CD4-positive, CD25-positive, alpha-beta regulatory T cell (primary cell): ENCODE measurements at regions not wholly inside any gene's neighbourhood (a gene's known extent, or its start where the extent isn't known, plus 50 kb on each side); places are given as distances from the start of the nearest gene placed in this dataset.

Experiments used
- ATAC-seq, 2 donors: fragments of 150-1000 bp; cut with Tn5 transposase; one replicate each; pipeline ENCODE4 v1.10.0; 2021; ENCODE audit warnings: low read depth in 2 of 2, moderate number of reproducible peaks in 2 of 2, moderate library complexity in 1 of 2
- DNase-seq, 3 donors: peaks; one replicate each; pipeline versions ENCODE4 v3.0.0 to v3.0.0-alpha.2; 2012 to 2022; ENCODE audit warnings: mixed read lengths in 1 of 3
- H3K27ac ChIP-seq: one replicate; pipeline ENCODE4 v1.7.0; 2013; ENCODE audit warnings: mild to moderate bottlenecking, low read length; ENCODE audit not compliant: insufficient read depth, poor library complexity, severe bottlenecking
- H3K27me3 ChIP-seq: one replicate; pipeline ENCODE4 v1.7.0; 2013; ENCODE audit warnings: low read length; ENCODE audit not compliant: control insufficient read depth, insufficient read depth
- H3K36me3 ChIP-seq: one replicate; pipeline ENCODE4 v1.7.0; 2013; ENCODE audit warnings: mild to moderate bottlenecking, low read length, moderate library complexity; ENCODE audit not compliant: control insufficient read depth, insufficient read depth
- H3K4me1 ChIP-seq: 2 replicates; pipeline ENCODE4 v1.7.0; 2013; ENCODE audit warnings: mild to moderate bottlenecking, low read length; ENCODE audit not compliant: insufficient read depth, control insufficient read depth, poor library complexity, severe bottlenecking
- H3K4me3 ChIP-seq: one replicate; pipeline ENCODE4 v1.7.0; 2013; ENCODE audit warnings: low read depth, mild to moderate bottlenecking, low read length, moderate library complexity
- H3K9me3 ChIP-seq, 2 experiments: 1 replicate in 1 of 2; 2 replicates in 1 of 2; pipeline ENCODE4 v1.7.0; 2013; ENCODE audit warnings: low read length in 2 of 2, mild to moderate bottlenecking in 1 of 2, moderate library complexity in 1 of 2; ENCODE audit not compliant: control insufficient read depth in 2 of 2
- H3K27ac Mint-ChIP-seq, 3 donors: one replicate each; pipeline ENCODE4 v1.8.0; 2020 to 2022; ENCODE audit warnings: mild to moderate bottlenecking in 3 of 3, mixed read lengths in 3 of 3, moderate library complexity in 2 of 3
- H3K27me3 Mint-ChIP-seq: one replicate; pipeline ENCODE4 v1.8.0; 2022; ENCODE audit warnings: mild to moderate bottlenecking, mixed read lengths
- H3K36me3 Mint-ChIP-seq: one replicate; pipeline ENCODE4 v1.8.0; 2020; ENCODE audit warnings: mixed read lengths
- H3K4me1 Mint-ChIP-seq, 4 donors: one replicate each; pipeline ENCODE4 v1.8.0; 2020 to 2022; ENCODE audit warnings: mixed read lengths in 4 of 4, mild to moderate bottlenecking in 1 of 4
- H3K4me3 Mint-ChIP-seq, 4 donors: one replicate each; pipeline ENCODE4 v1.8.0; 2020 to 2022; ENCODE audit warnings: mild to moderate bottlenecking in 4 of 4, mixed read lengths in 4 of 4, moderate library complexity in 3 of 4
- H3K9me3 Mint-ChIP-seq, 7 donors: one replicate each; pipeline ENCODE4 v1.8.0; 2020 to 2022; ENCODE audit warnings: mixed read lengths in 7 of 7, mild to moderate bottlenecking in 3 of 7, moderate library complexity in 2 of 7

- no peak overlapping the region for H3K4me3 ChIP-seq
- no peaks in the 10 kb centered on the region for H3K36me3 Mint-ChIP-seq
- peaks cover 1 to 7% (median 4%) of the 10 kb centered on the region in 7 donors for H3K9me3 Mint-ChIP-seq
- no peaks in the 10 kb centered on the region for H3K4me1 ChIP-seq
- no peaks in the 10 kb centered on the region for H3K36me3 ChIP-seq
- H3K27ac Mint-ChIP-seq = no peak overlapping the region
- no peaks in the 10 kb centered on the region for H3K27me3 ChIP-seq
- H3K9me3 ChIP-seq = no peaks in the 10 kb centered on the region
- ATAC-seq (no peak), DNase-seq (no peak)
- H3K4me3 Mint-ChIP-seq = no peak overlapping the region
- H3K27ac ChIP-seq = no peak overlapping the region
- H3K27me3 Mint-ChIP-seq = no peaks in the 10 kb centered on the region
- no peaks in the 10 kb centered on the region for H3K4me1 Mint-ChIP-seq
Observed at GRCh38 chr18:34075963-34076860, 148.5 kb downstream of the NOL4 start.

GRCh38 chr18:34061226-34061625 lies 163.5 kb downstream of the NOL4 start:
- H3K4me1 Mint-ChIP-seq = no peaks in the 10 kb centered on the region

GRCh38 chr18:34055227-34055626 lies 169.5 kb downstream of the NOL4 start:
- no peak overlapping the region for H3K27ac Mint-ChIP-seq
- no peaks in the 10 kb centered on the region for H3K36me3 Mint-ChIP-seq
- no peaks in the 10 kb centered on the region for H3K4me1 Mint-ChIP-seq
- ATAC-seq (no peak), DNase-seq (no peak)
- no peaks in the 10 kb centered on the region for H3K27me3 Mint-ChIP-seq
- no peaks in the 10 kb centered on the region for H3K36me3 ChIP-seq
- H3K9me3 Mint-ChIP-seq = peaks cover 2 to 40% (median 6%) of the 10 kb centered on the region in 7 donors
- no peak overlapping the region for H3K27ac ChIP-seq
- H3K4me1 ChIP-seq = no peaks in the 10 kb centered on the region
- H3K4me3 ChIP-seq = no peak overlapping the region
- no peak overlapping the region for H3K4me3 Mint-ChIP-seq
- no peaks in the 10 kb centered on the region for H3K27me3 ChIP-seq
- peaks cover 2 to 13% of the 10 kb centered on the region in 2 experiments for H3K9me3 ChIP-seq

More at GRCh38 chr18:34061226-34061625, 163.5 kb downstream of the NOL4 start:
- Histone ChIP-seq H3K27ac (no peak overlapping the region), H3K36me3 (no peaks in the 10 kb centered on the region), H3K4me1 (no peaks in the 10 kb centered on the region), H3K9me3 (peaks cover 0 to 2% of the 10 kb centered on the region in 2 experiments), H3K4me3 (no peak overlapping the region), H3K27me3 (no peaks in the 10 kb centered on the region)
- no peaks in the 10 kb centered on the region for H3K27me3 Mint-ChIP-seq
- H3K9me3 Mint-ChIP-seq = peaks cover 0 to 24% (median 4%) of the 10 kb centered on the region in 7 donors
- DNase-seq (no peak), ATAC-seq (no peak)
- no peak overlapping the region for H3K27ac Mint-ChIP-seq
- H3K36me3 Mint-ChIP-seq = no peaks in the 10 kb centered on the region
- H3K4me3 Mint-ChIP-seq = no peak overlapping the region

- Histone ChIP-seq H3K4me1 (no peaks in the 10 kb centered on the region), H3K27ac (no peak overlapping the region), H3K4me3 (no peak overlapping the region), H3K36me3 (no peaks in the 10 kb centered on the region), H3K9me3 (peaks cover 0 to 5% of the 10 kb centered on the region in 2 experiments), H3K27me3 (no peaks in the 10 kb centered on the region)
- H3K9me3 Mint-ChIP-seq = peaks cover 3 to 32% (median 5%) of the 10 kb centered on the region in 7 donors
- H3K36me3 Mint-ChIP-seq = no peaks in the 10 kb centered on the region
- no peaks in the 10 kb centered on the region for H3K27me3 Mint-ChIP-seq
- DNase-seq = no peak
- ATAC-seq = no peak
- H3K4me3 Mint-ChIP-seq = no peak overlapping the region
- H3K4me1 Mint-ChIP-seq = no peaks in the 10 kb centered on the region
- no peak overlapping the region for H3K27ac Mint-ChIP-seq
Observed at GRCh38 chr18:34050661-34051060, 174.1 kb downstream of the NOL4 start.

GRCh38 chr18:34049511-34049910 lies 175.2 kb downstream of the NOL4 start:
- Histone ChIP-seq H3K27ac (no peak overlapping the region), H3K27me3 (no peaks in the 10 kb centered on the region), H3K4me1 (no peaks in the 10 kb centered on the region), H3K36me3 (no peaks in the 10 kb centered on the region), H3K4me3 (no peak overlapping the region), H3K9me3 (no peaks in the 10 kb centered on the region)
- Mint-ChIP-seq H3K27ac (no peak overlapping the region), H3K9me3 (peaks cover 2 to 26% (median 5%) of the 10 kb centered on the region in 7 donors), H3K27me3 (no peaks in the 10 kb centered on the region), H3K36me3 (no peaks in the 10 kb centered on the region), H3K4me1 (no peaks in the 10 kb centered on the region), H3K4me3 (no peak overlapping the region)
- no peak for DNase-seq
- ATAC-seq = no peak

GRCh38 chr18:34048423-34048822 lies 176.3 kb downstream of the NOL4 start:
- Mint-ChIP-seq H3K36me3 (no peaks in the 10 kb centered on the region), H3K9me3 (peaks cover 0 to 21% (median 6%) of the 10 kb centered on the region in 7 donors), H3K27ac (no peak overlapping the region), H3K4me1 (no peaks in the 10 kb centered on the region), H3K4me3 (no peak overlapping the region), H3K27me3 (no peaks in the 10 kb centered on the region)
- Histone ChIP-seq H3K9me3 (no peaks in the 10 kb centered on the region), H3K4me1 (no peaks in the 10 kb centered on the region), H3K27me3 (no peaks in the 10 kb centered on the region), H3K27ac (no peak overlapping the region), H3K4me3 (no peak overlapping the region), H3K36me3 (no peaks in the 10 kb centered on the region)
- DNase-seq (no peak), ATAC-seq (no peak)

GRCh38 chr18:34042423-34043146 lies 182.1 kb downstream of the NOL4 start:
- Histone ChIP-seq H3K4me3 (no peak overlapping the region), H3K27ac (no peak overlapping the region), H3K27me3 (no peaks in the 10 kb centered on the region), H3K36me3 (no peaks in the 10 kb centered on the region), H3K4me1 (no peaks in the 10 kb centered on the region), H3K9me3 (no peaks in the 10 kb centered on the region)
- Mint-ChIP-seq H3K27ac (no peak overlapping the region), H3K36me3 (no peaks in the 10 kb centered on the region), H3K4me3 (no peak overlapping the region), H3K27me3 (no peaks in the 10 kb centered on the region), H3K4me1 (no peaks in the 10 kb centered on the region), H3K9me3 (peaks cover 4 to 19% (median 7%) of the 10 kb centered on the region in 7 donors)
- no peak for DNase-seq
- no peak for ATAC-seq
